GM12891 (cell line): ENCODE measurements at regions not wholly inside any gene's neighbourhood (a gene's known extent, or its start where the extent isn't known, plus 50 kb on each side); places are given as distances from the start of the nearest gene placed in this dataset.

Source experiments
- POLR2A ChIP-seq: IDR thresholded peaks from 2 replicates; pipeline ENCODE4 v1.6.1; 2011; ENCODE audit warnings: low read depth, low read length, control low read depth
- POLR2AphosphoS5 ChIP-seq: IDR thresholded peaks from 2 replicates; pipeline ENCODE4 v1.6.1; 2011; ENCODE audit warnings: low read depth, low read length, control low read depth
- TAF1 ChIP-seq: IDR thresholded peaks from 2 replicates; pipeline ENCODE4 v1.6.1; 2011; ENCODE audit warnings: low read depth, low read length, control low read depth

- TF ChIP-seq POLR2A (no peak), POLR2AphosphoS5 (no peak), TAF1 (no peak)
Measured at GRCh38 chr4:58760737-58761136, 1650.6 kb upstream of the IGFBP7 start.
